GM12892 (cell line): ENCODE measurements at regions not wholly inside any gene's neighbourhood (a gene's known extent, or its start where the extent isn't known, plus 50 kb on each side); places are given as distances from the start of the nearest gene placed in this dataset.

Experiments
- DNase-seq: peaks from one replicate; pipeline ENCODE4 v3.0.0; 2011; ENCODE audit not compliant: insufficient read length
- FAIRE-seq: peaks from 2 replicates; lab custom pipeline; 2011; peaks lifted over from hg19 to GRCh38; lab: Jason Lieb, UNC
- POLR2A ChIP-seq: IDR thresholded peaks from 2 replicates; pipeline ENCODE4 v1.6.1; 2011; ENCODE audit warnings: low read depth, low read length, control low read depth
- POLR2AphosphoS5 ChIP-seq: IDR thresholded peaks from 2 replicates; pipeline ENCODE4 v1.6.1; 2011; ENCODE audit warnings: low read depth, low read length, control low read depth
- TAF1 ChIP-seq: IDR thresholded peaks from 2 replicates; pipeline ENCODE4 v1.6.1; 2011; ENCODE audit warnings: low read depth, mild to moderate bottlenecking, control low read depth, low read length, borderline replicate concordance

DNA sequence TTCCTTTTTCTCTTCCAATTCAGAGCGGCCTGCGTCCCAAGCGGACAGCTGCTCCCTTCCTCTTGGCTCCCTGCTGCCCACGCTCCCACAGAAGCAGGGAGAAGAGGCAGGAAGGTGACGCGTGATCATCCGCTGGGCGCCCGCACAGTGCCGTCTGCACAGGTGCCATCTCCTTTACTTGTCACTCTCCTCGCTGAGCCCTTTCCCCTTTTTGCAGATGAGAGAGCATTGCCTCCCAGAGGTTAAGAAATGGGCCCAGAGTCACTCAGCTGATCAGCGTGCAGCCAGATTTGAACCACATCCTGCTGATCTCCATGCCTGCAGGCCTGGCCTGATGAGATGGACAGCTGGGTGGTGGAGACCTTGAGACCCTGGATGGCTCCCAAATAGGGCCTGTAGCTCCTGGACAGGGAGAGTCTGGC is 299.8 kb downstream of the SEC14L1 start:
- DNase-seq (no peak), FAIRE-seq (peak; percentile 98)
- TF ChIP-seq TAF1, result no peak
- TF ChIP-seq POLR2A, result no peak
- no peak for TF ChIP-seq POLR2AphosphoS5

DNA sequence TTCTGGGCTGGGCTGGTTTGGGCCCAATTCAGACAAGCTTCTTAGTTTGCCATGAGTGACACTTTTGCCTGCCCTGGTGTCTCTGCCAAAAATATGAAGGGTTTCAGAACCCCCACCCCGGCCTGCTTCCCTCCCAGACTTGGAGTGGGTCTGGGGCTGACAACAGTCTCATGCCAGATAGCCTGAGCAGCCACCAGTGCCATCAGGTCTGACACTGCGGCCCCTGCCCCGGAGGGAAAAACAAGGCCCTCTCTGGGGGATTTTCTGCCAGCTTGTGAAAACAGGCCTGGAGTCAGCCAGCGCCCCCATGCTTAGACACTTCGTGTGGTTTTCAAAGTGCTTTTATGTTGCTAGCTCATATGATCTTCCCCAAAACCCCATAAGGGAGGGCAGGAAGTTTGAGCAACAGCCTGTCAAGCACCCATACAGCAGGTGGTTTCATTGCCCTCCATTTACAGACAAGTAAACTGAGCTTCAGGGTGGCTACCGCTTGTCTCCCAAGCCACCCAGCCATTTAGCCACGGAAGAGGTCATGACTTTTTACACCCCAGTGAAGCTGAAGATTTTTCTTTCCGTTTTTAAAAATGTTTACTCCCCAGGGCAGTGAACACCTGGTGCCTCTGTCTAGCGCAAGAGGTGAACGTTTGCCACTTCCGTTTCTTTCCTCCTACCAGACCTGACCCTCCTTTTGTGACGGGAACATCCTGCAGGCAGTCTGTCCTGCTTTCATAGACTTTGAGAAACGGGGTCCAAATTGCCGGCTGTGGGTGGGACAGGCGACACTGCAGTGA is 300.6 kb downstream of the SEC14L1 start:
- FAIRE-seq (no peak), DNase-seq (peak; percentile 79)
- TF ChIP-seq TAF1 (peak; percentile 69), POLR2AphosphoS5 (0 out of 2 replicates have a peak, but pooled peaks have one; percentile 16), POLR2A (peak; percentile 49)

DNA sequence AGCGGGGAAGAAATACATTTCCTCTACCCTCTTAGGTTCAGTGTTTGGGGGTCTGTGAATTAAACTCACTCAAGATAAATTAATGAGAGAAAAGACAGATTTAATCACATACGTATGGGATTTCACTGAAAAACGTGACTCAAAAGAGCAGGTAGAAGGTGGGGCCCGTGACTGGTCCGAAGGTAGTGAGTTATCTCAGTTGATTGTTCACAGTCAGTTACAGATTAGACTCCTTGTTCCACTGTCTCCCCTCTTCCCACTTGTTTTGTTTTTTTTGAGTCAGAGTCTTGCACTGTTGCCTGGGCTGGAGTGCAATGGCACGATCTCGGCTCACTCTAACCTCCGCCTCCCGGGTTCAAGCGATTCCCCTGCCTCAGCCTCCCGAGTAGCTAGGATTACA is 301.2 kb downstream of the SEC14L1 start:
- no peak for TF ChIP-seq POLR2AphosphoS5
- TF ChIP-seq POLR2A, result no peak
- TF ChIP-seq TAF1, result no peak
- no peak for FAIRE-seq
- DNase-seq, result no peak

DNA sequence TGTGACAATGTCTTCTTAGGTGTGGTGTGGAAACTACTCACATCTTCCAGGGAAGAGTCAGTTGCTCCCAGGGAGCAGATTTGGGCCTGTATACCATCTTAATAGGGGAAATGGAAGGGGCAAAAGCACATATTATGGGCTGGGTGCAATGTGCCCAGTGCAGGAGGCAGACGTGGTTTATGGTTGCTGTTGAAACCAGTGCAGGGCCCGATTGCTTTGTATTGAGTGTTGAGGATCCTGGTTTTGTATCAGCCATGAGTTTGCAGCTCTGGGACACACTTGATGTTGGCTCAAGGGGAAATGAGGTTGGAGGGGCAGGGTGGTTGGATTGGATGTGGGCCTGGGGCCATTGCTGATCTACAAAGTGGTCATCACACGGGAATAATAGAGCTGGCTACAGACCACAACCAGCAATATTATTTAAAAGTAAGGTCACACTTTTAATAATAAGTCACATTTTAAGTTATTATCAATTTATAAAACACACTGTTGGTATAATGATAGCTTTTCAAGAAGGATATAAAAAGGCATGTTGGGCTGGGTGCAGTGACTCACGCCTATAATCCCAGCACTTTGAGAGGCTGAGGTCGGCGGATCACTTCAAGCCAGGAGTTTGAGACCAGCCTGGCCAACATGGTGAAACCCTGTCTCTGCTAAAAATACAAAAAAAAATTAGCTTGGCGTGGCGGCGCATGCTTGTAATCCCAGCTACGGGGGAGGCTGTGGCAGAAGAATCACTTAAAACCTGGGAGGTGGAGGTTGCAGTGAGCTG is 302.4 kb downstream of the SEC14L1 start:
- FAIRE-seq (no peak), DNase-seq (no peak)
- TF ChIP-seq POLR2AphosphoS5 (no peak), POLR2A (no peak), TAF1 (no peak)

DNA sequence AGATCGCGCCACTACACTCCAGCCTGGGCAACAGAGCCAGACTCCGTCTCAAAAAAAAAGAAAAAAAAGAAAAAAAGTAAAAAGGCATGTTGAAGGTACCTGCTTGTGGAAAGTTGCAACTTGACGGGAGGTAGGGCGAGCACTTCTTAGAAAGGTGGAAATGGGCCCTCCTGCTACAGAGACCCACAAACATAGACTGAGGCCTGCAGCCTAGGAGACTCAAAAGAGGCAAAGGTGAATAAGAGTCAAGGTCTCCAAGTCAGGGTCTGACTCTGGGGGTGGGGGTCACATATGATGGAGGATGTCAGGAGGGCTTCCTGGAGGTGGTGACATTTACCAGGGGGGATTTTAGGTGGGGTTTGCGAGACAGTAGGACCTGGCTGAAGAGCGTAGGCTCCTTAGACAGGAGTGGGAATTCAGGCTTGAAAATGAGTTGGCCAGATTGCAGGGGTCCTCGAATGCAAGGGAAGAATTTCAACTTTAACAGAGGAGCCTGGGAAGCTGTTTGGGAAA is 303.0 kb downstream of the SEC14L1 start:
- no peak for FAIRE-seq
- DNase-seq, result no peak
- TF ChIP-seq POLR2A, result no peak
- TF ChIP-seq POLR2AphosphoS5, result no peak
- TF ChIP-seq TAF1, result no peak

DNA sequence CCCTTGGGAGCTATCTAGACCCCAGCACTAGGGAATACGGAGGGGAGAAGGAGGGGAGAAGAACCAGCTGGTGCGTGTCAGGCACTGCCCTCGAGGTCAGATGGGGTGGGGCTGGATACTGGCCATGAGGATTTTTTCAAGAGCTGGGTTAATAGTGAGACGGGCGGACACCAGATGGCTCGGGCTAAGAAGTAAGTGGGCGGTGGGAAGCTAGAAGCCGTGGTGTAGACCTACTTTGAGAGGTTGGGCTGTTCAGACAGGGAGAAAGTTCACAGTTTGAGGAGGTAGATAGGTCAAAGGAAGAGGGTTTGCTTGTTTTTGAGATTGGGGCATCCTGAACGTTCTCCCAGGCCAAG is 303.8 kb downstream of the SEC14L1 start:
- DNase-seq (no peak), FAIRE-seq (peak; percentile 87)
- TF ChIP-seq POLR2AphosphoS5, result no peak; the same call in 1 of the 2 replicates
- TF ChIP-seq TAF1, result no peak
- TF ChIP-seq POLR2A, result no peak

DNA sequence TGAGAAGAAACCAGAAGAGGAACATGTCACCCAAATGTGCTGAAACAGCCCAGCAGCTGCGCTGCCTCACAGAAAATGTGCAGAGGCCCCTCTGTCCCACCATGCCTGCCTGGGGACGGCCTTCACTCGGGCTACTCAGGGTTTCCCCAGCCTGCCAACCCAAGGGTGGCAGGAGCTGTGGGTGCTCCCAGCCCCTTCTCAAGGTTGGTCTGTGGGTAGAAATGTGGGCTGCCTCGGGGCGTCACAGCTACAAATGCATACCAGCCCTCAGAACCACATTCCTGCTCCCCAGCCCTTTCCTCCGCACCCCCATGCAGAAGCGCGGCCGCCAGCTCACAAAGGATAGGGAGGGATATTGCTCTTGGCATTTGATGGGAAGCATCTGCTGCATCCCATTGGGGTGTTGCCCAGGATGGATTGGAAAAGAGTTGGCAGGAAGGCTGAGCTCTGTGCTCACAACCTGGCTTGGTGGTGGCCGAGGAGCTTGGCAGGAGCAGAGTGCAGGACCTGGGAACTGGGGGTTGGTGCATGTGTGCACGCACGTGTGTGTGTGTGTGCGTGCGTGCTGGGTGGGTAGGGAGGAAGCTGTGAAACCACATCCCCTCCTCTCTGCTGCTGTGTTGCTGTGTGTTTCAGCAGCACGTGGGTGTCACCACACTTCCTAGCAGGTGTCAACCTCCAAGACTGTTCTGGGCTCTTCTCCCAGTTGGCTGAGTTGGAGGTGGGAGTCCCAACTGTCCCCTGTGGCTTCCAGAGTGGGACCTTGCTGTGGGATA is 304.4 kb downstream of the SEC14L1 start:
- DNase-seq, result peak; percentile 72
- peak; percentile 100 for FAIRE-seq
- TF ChIP-seq TAF1, result no peak
- peak; percentile 68; the same call in 1 of the 2 replicates for TF ChIP-seq POLR2A
- peak; percentile 91 for TF ChIP-seq POLR2AphosphoS5

DNA sequence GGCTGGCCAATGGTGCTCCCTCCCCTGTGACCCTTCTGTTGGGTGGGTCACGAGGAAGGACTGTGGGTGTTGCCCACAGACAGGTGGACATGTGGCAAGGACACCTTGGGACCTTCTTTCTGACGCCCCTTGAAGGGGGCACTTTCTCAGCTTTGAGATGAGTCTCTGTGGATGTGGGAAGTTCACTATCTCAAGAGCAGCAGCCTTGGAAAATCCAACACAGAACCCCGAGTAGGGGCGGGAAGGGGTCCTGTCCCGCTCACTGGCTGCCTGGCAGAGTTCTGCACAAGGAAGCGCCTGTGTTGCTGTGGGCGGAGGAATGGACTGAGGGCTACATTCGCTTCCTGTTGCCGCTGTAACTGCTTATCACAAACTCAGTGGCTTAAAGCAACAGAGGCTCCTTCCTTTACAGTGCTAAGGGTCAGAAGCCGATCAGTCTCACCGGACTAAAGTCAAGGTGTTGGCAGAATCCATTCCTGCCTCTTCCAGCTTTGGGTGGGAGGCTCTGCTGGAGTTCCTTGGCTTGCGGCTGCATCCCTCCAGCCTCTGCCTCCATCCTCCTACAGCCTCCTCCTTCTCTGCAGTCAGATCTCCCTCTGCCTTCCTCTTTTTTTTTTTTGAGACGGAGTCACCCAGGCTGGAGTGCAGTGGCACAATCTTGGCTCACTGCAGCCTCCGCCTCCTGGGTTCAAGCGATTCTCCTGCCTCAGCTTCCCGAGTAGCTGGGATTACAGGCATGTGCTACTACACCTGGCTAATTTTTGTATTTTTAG is 305.2 kb downstream of the SEC14L1 start:
- DNase-seq (no peak), FAIRE-seq (no peak)
- TF ChIP-seq POLR2A (peak; percentile 41; the same call in 1 of the 2 replicates), TAF1 (peak; percentile 52; the same call in 1 of the 2 replicates), POLR2AphosphoS5 (peak; percentile 40; the same call in 1 of the 2 replicates)

DNA sequence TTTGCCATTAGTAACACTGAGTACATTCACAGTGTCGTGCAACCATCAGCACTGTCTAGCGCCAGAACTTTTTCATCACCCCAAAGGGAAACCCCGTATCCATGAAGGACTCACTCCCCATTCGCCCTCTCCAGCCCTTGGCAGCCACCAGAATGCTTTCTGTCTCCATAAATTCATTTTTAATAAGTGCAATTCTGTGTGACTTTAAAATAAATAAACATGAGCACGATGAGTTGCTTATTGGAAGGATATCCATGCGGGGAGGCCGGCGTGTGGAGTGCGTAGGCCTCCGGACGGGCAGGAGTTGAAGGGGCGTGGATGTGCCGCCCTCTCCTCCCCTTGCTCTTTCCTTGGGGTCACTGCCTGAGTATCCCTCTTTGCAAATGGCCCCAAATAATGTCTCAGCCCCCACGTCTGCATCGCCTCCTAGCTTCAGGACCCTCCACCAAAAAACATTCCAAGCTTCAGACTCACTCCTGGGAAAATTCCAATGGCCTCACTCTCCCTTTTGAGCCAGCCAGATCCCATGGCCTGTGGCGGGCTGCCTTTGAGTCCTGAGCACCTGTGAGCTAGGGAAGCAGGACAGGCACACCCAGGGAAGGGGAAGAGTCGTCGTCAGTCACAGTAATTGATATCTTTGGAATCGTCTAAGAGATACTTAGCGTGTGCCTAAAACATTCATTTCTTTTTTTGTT is 306.3 kb downstream of the SEC14L1 start:
- DNase-seq, result no peak
- no peak for FAIRE-seq
- TF ChIP-seq POLR2A (no peak), POLR2AphosphoS5 (no peak), TAF1 (no peak)
